Glutamatergic neuron (in vitro differentiated cells): ENCODE measurements at regions not wholly inside any gene's neighbourhood (a gene's known extent, or its start where the extent isn't known, plus 50 kb on each side); places are given as distances from the start of the nearest gene placed in this dataset.

Experiments used
- DNase-seq: peaks from one replicate; pipeline ENCODE4 v3.0.0; 2022
- H3K27ac Mint-ChIP-seq: one replicate; pipeline ENCODE4 v1.8.0; 2020; ENCODE audit warnings: mild to moderate bottlenecking, mixed read lengths, inconsistent platforms; ENCODE audit not compliant: unreplicated experiment
- H3K27me3 Mint-ChIP-seq: one replicate; pipeline ENCODE4 v1.8.0; 2020; ENCODE audit warnings: mild to moderate bottlenecking, moderate library complexity, mixed read lengths, inconsistent platforms; ENCODE audit not compliant: unreplicated experiment
- H3K36me3 Mint-ChIP-seq: one replicate; pipeline ENCODE4 v1.8.0; 2020; ENCODE audit warnings: mild to moderate bottlenecking, mixed read lengths, inconsistent platforms; ENCODE audit not compliant: unreplicated experiment
- H3K4me1 Mint-ChIP-seq: one replicate; pipeline ENCODE4 v1.8.0; 2020; ENCODE audit warnings: mild to moderate bottlenecking, low read depth, mixed read lengths, inconsistent platforms; ENCODE audit not compliant: unreplicated experiment
- H3K4me3 Mint-ChIP-seq: one replicate; pipeline ENCODE4 v1.8.0; 2020; ENCODE audit warnings: mild to moderate bottlenecking, mixed read lengths, inconsistent platforms; ENCODE audit not compliant: unreplicated experiment
- H3K9me3 Mint-ChIP-seq: one replicate; pipeline ENCODE4 v1.8.0; 2020; ENCODE audit warnings: mild to moderate bottlenecking, moderate library complexity, mixed read lengths, inconsistent platforms; ENCODE audit not compliant: unreplicated experiment
- CTCF ChIP-seq: fragments of 200-600 bp; sonication (generic); IDR thresholded peaks from one replicate; pipeline ENCODE4 v1.5.0; 2021; ENCODE audit not compliant: partially characterized antibody, unreplicated experiment

GRCh38 chr4:78691334-78691754 lies 84.8 kb upstream of the BMP2K start:
- Mint-ChIP-seq H3K4me3 (no peak overlapping the region), H3K36me3 (no peaks in the 10 kb centered on the region), H3K27me3 (no peaks in the 10 kb centered on the region), H3K4me1 (no peaks in the 10 kb centered on the region), H3K27ac (no peak overlapping the region), H3K9me3 (no peaks in the 10 kb centered on the region)
- DNase-seq, result no peak
- TF ChIP-seq CTCF, result no peak

GRCh38 chr4:78691971-78692821 lies 84.0 kb upstream of the BMP2K start:
- Mint-ChIP-seq H3K9me3 (no peaks in the 10 kb centered on the region), H3K4me3 (no peak overlapping the region), H3K27ac (no peak overlapping the region), H3K27me3 (no peaks in the 10 kb centered on the region), H3K36me3 (no peaks in the 10 kb centered on the region), H3K4me1 (no peaks in the 10 kb centered on the region)
- TF ChIP-seq CTCF, result no peak
- DNase-seq, result no peak

GRCh38 chr4:78692822-78693170 lies 83.4 kb upstream of the BMP2K start:
- no peaks in the 10 kb centered on the region for H3K36me3 Mint-ChIP-seq
- no peak overlapping the region for H3K27ac Mint-ChIP-seq
- no peak for TF ChIP-seq CTCF
- H3K4me1 Mint-ChIP-seq, result no peaks in the 10 kb centered on the region
- H3K4me3 Mint-ChIP-seq, result no peak overlapping the region
- no peaks in the 10 kb centered on the region for H3K9me3 Mint-ChIP-seq
- H3K27me3 Mint-ChIP-seq, result no peaks in the 10 kb centered on the region
- no peak for DNase-seq

GRCh38 chr4:78693777-78694456 lies 82.2 kb upstream of the BMP2K start:
- TF ChIP-seq CTCF, result no peak
- DNase-seq, result no peak
- H3K27ac Mint-ChIP-seq, result no peak overlapping the region
- no peaks in the 10 kb centered on the region for H3K36me3 Mint-ChIP-seq
- no peak overlapping the region for H3K4me3 Mint-ChIP-seq
- H3K9me3 Mint-ChIP-seq, result no peaks in the 10 kb centered on the region
- no peaks in the 10 kb centered on the region for H3K27me3 Mint-ChIP-seq
- no peaks in the 10 kb centered on the region for H3K4me1 Mint-ChIP-seq

- H3K4me1 Mint-ChIP-seq, result no peaks in the 10 kb centered on the region
- TF ChIP-seq CTCF, result no peak
- H3K36me3 Mint-ChIP-seq, result no peaks in the 10 kb centered on the region
- no peak overlapping the region for H3K27ac Mint-ChIP-seq
- no peaks in the 10 kb centered on the region for H3K27me3 Mint-ChIP-seq
- no peak overlapping the region for H3K4me3 Mint-ChIP-seq
- no peak for DNase-seq
- H3K9me3 Mint-ChIP-seq, result no peaks in the 10 kb centered on the region
Observed at GRCh38 chr4:78694457-78694787, 81.7 kb upstream of the BMP2K start.
